ENCODE measurements at regions not wholly inside any gene's neighbourhood (a gene's known extent, or its start where the extent isn't known, plus 50 kb on each side); places are given as distances from the start of the nearest gene placed in this dataset.

DNA sequence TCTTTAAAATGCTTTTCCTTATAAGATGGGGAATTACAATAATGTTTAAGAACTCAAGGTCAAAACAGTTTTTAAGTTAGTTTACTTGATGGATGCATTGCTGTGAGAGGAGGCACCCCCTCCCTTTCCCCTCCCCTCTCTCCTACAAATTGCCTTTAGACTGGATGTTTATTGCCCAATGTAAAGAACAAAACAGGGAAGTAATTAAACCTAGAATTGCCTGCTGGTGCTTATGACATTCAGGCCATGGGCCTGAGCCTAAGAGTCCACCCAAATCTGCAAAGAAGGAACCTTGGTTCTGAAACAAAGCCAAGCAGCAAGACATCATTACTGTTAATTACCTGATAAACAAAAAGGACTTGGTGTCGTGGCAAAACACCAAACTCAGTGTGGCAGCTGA is 630.3 kb downstream of the ISL1 start:
- intact Hi-C loops (cut with micrococcal nuclease) (no loop called here), in situ Hi-C loops (cut with MboI; ENCODE audit: low sequenced_read_pairs) (no loop called here), dilution Hi-C loops (cut with HindIII; ENCODE audit: low sequenced_read_pairs, unreplicated experiment) (no loop called here)
- Histone ChIP-seq H2BK120ac (ENCODE audit: low read depth, low read length) (no peak overlapping the region), H3K4me2 (ENCODE audit: low read depth, low read length) (no peak overlapping the region), H3K9me1 (ENCODE audit: insufficient read depth, low read length) (no peaks in the 10 kb centered on the region), H2AK5ac (ENCODE audit: low read depth, low read length) (no peak overlapping the region), H2AFZ (replicated peaks; ENCODE audit: low read length, poor library complexity) (no peak overlapping the region), H3K27me3 (ENCODE audit: control insufficient read depth, insufficient read depth, low read length) (no peaks in the 10 kb centered on the region), H2AK9ac (replicated peaks; ENCODE audit: low read depth, low read length, poor library complexity) (no peak overlapping the region), H3K79me1 (ENCODE audit: low read depth in 1 of 2, low read length in 2 of 2) (no peaks in the 10 kb centered on the region), H3K4me1 (ENCODE audit: control insufficient read depth, insufficient read depth, low read length) (no peaks in the 10 kb centered on the region), H3K9me3 (ENCODE audit: control insufficient read depth, insufficient read depth, low read length) (no peaks in the 10 kb centered on the region), H4K20me1 (ENCODE audit: insufficient read depth, low read length) (no peaks in the 10 kb centered on the region), H3K27ac (ENCODE audit: insufficient read depth, low read length) (no peak overlapping the region), H3K9ac (ENCODE audit: low read depth, low read length) (no peak overlapping the region), H3K4ac (ENCODE audit: low read depth, low read length) (no peak overlapping the region), H4K8ac (ENCODE audit: low read depth in 2 of 2, low read length in 2 of 2) (no peak overlapping the region), H3K4me3 (ENCODE audit: insufficient read depth, low read depth, low read length) (no peak overlapping the region), H3K36me3 (ENCODE audit: control insufficient read depth, insufficient read depth, low read length) (no peaks in the 10 kb centered on the region), H2BK5ac (ENCODE audit: low read depth, low read length, poor library complexity, severe bottlenecking) (no peak overlapping the region), H3K18ac (ENCODE audit: low read depth, low read length) (no peak overlapping the region), H3K23ac (ENCODE audit: low read depth, low read length) (no peak overlapping the region), H3K14ac (replicated peaks; ENCODE audit: low read depth, low read length) (no peak overlapping the region), H3K56ac (ENCODE audit: extremely low read depth, insufficient read depth, low read length) (no peak overlapping the region), H4K5ac (ENCODE audit: low read depth, low read length) (no peak overlapping the region), H2BK15ac (ENCODE audit: low read depth, low read length) (no peak overlapping the region), H2BK20ac (ENCODE audit: low read depth, low read length) (no peak overlapping the region), H4K91ac (ENCODE audit: insufficient read depth, low read depth, low read length) (no peak overlapping the region)
- TF ChIP-seq MAZ (IDR thresholded peaks at IDR 0.05; ENCODE audit: borderline replicate concordance, low read depth, low read length) (no peak), CHD1 (IDR thresholded peaks at IDR 0.05; ENCODE audit: low read depth, low read length) (no peak), CEBPB (IDR thresholded peaks at IDR 0.05; ENCODE audit: low read depth, low read length) (no peak), POLR2A (IDR thresholded peaks at IDR 0.05; ENCODE audit: low read depth, low read length) (no peak), CTCF (conservative IDR thresholded peaks at IDR 0.05; ENCODE audit: low read depth, low read length) (no peak), USF2 (IDR thresholded peaks at IDR 0.05; ENCODE audit: low read depth, low read length) (no peak), FOS (IDR thresholded peaks at IDR 0.05; ENCODE audit: low read depth, low read length) (no peak), RAD21 (IDR thresholded peaks at IDR 0.05; ENCODE audit: low read length) (no peak), MXI1 (IDR thresholded peaks at IDR 0.05; ENCODE audit: borderline replicate concordance, low read depth, low read length) (no peak), RCOR1 (IDR thresholded peaks at IDR 0.05; ENCODE audit: insufficient replicate concordance, low read length) (no peak), RFX5 (IDR thresholded peaks at IDR 0.05; ENCODE audit: low read depth, low read length) (no peak), SMC3 (IDR thresholded peaks at IDR 0.05; ENCODE audit: low read depth, low read length) (no peak), BHLHE40 (IDR thresholded peaks at IDR 0.05; ENCODE audit: low read depth, low read length) (no peak), NFE2L2 (IDR thresholded peaks at IDR 0.05; ENCODE audit: low read depth, low read length) (no peak), MAFK (IDR thresholded peaks at IDR 0.05; ENCODE audit: low read depth, low read length) (no peak)
- TF ChIP-seq, protein P1, sequence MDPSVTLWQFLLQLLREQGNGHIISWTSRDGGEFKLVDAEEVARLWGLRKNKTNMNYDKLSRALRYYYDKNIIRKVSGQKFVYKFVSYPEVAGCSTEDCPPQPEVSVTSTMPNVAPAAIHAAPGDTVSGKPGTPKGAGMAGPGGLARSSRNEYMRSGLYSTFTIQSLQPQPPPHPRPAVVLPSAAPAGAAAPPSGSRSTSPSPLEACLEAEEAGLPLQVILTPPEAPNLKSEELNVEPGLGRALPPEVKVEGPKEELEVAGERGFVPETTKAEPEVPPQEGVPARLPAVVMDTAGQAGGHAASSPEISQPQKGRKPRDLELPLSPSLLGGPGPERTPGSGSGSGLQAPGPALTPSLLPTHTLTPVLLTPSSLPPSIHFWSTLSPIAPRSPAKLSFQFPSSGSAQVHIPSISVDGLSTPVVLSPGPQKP (IDR thresholded peaks at IDR 0.05; ENCODE audit: borderline replicate concordance, low read depth, low read length), result no peak
- BruUV-seq (replicated peaks), result no TSS peak
- DNase-seq, result no peak
- no peak for ATAC-seq (ENCODE audit: low read depth)
- ChIA-PET POLR2A (ENCODE audit: unreplicated experiment) (no interaction called here), CTCF (interaction anchor here (0.6 kb wide), 1 partner anchor 48 kb away, joined by 3 read pairs; no protein-coding TSS in a partner anchor)
- no CpG with 5 or more reads among the region's 1 CpG for WGBS, 2 experiments (ENCODE audit: extremely low coverage in 2 of 2, insufficient read length in 1 of 2)

Measured in IMR-90 (cell line).